MCF 10A (cell line): ENCODE measurements at regions not wholly inside any gene's neighbourhood (a gene's known extent, or its start where the extent isn't known, plus 50 kb on each side); places are given as distances from the start of the nearest gene placed in this dataset.

ENCODE experiments used
- BruUV-seq: library from RNA; stranded (reverse); fragments of 400-500 nt; replicated peaks from 2 replicates; lab custom pipeline; 2021; lab: Mats Ljungman, UMichigan
- CTCF ChIA-PET: fragments of 300-600 bp; sonication (Branson Sonifier 250); formaldehyde crosslinking; extraction: SDS; loops from one replicate; lab custom pipeline; 2021; ENCODE audit warnings: antibody characterized with exemption, inconsistent platforms; lab: Yijun Ruan, JAX
- POLR2A ChIA-PET: fragments of 300-600, 350-650 bp; sonication (Branson Sonifier 250); formaldehyde crosslinking; extraction: SDS; loops from one replicate; lab custom pipeline; 2020; ENCODE audit warnings: antibody characterized with exemption, inconsistent platforms; lab: Yijun Ruan, JAX
- DNase-seq: peaks from one replicate; pipeline ENCODE4 v3.0.0-alpha.2; 2018; ENCODE audit not compliant: unreplicated experiment
- H3K27ac Mint-ChIP-seq: one replicate; pipeline ENCODE4 v1.8.0; 2022; ENCODE audit warnings: mild to moderate bottlenecking, low read depth, mixed read lengths; ENCODE audit not compliant: unreplicated experiment
- H3K27me3 Mint-ChIP-seq: one replicate; pipeline ENCODE4 v1.8.0; 2022; ENCODE audit warnings: mixed read lengths; ENCODE audit not compliant: insufficient read depth, unreplicated experiment
- H3K36me3 Mint-ChIP-seq: one replicate; pipeline ENCODE4 v1.8.0; 2022; ENCODE audit warnings: mild to moderate bottlenecking, moderate library complexity, mixed read lengths; ENCODE audit not compliant: insufficient read depth, unreplicated experiment
- H3K4me1 Mint-ChIP-seq: one replicate; pipeline ENCODE4 v1.8.0; 2022; ENCODE audit warnings: mixed read lengths; ENCODE audit not compliant: insufficient read depth, unreplicated experiment
- H3K4me3 Mint-ChIP-seq: one replicate; pipeline ENCODE4 v1.8.0; 2022; ENCODE audit warnings: mild to moderate bottlenecking, moderate library complexity, mixed read lengths; ENCODE audit not compliant: unreplicated experiment
- H3K9me3 Mint-ChIP-seq: one replicate; pipeline ENCODE4 v1.8.0; 2022; ENCODE audit warnings: mixed read lengths; ENCODE audit not compliant: unreplicated experiment
- CTCF ChIP-seq: fragments of 200-600 bp; IDR thresholded peaks from one replicate; pipeline ENCODE4 v1.8.0; 2022; ENCODE audit warnings: antibody characterized with exemption, mild to moderate bottlenecking; ENCODE audit not compliant: unreplicated experiment
- intact Hi-C: fragments of 100-400 bp; cut with micrococcal nuclease; formaldehyde crosslinking; loops from 2 replicates; pipeline ENCODE4 v1.14.1; 2022

- intact Hi-C loops, result no loop called here
- ChIA-PET CTCF (no interaction called here), POLR2A (no interaction called here)
- H3K27ac Mint-ChIP-seq, result no peak overlapping the region
- BruUV-seq, result no TSS peak
- DNase-seq, result no peak
- H3K27me3 Mint-ChIP-seq, result no peaks in the 10 kb centered on the region
- TF ChIP-seq CTCF, result no peak
- H3K4me1 Mint-ChIP-seq, result no peaks in the 10 kb centered on the region
- no peak overlapping the region for H3K4me3 Mint-ChIP-seq
- no peaks in the 10 kb centered on the region for H3K36me3 Mint-ChIP-seq
- no peaks in the 10 kb centered on the region for H3K9me3 Mint-ChIP-seq
Measured at GRCh38 chr3:154486949-154487348, 57.0 kb upstream of the GPR149 start.

- ChIA-PET CTCF (no interaction called here), POLR2A (no interaction called here)
- BruUV-seq, result no TSS peak
- H3K27me3 Mint-ChIP-seq, result no peaks in the 10 kb centered on the region
- intact Hi-C loops, result no loop called here
- H3K9me3 Mint-ChIP-seq, result no peaks in the 10 kb centered on the region
- no peak for TF ChIP-seq CTCF
- no peak overlapping the region for H3K4me3 Mint-ChIP-seq
- H3K36me3 Mint-ChIP-seq, result no peaks in the 10 kb centered on the region
- DNase-seq, result no peak
- H3K4me1 Mint-ChIP-seq, result no peaks in the 10 kb centered on the region
- H3K27ac Mint-ChIP-seq, result no peak overlapping the region
Measured at GRCh38 chr3:154482507-154482906, 52.5 kb upstream of the GPR149 start.

- no peak for TF ChIP-seq CTCF
- Mint-ChIP-seq H3K9me3 (no peaks in the 10 kb centered on the region), H3K36me3 (no peaks in the 10 kb centered on the region), H3K27ac (no peak overlapping the region), H3K4me1 (no peaks in the 10 kb centered on the region), H3K27me3 (no peaks in the 10 kb centered on the region), H3K4me3 (no peak overlapping the region)
- no peak for DNase-seq
- no TSS peak for BruUV-seq
- ChIA-PET POLR2A (no interaction called here), CTCF (no interaction called here)
- intact Hi-C loops, result no loop called here
Measured at GRCh38 chr3:154480033-154480432, 50.0 kb upstream of the GPR149 start.
